Vagina (tissue), 2 donors: ENCODE measurements at regions not wholly inside any gene's neighbourhood (a gene's known extent, or its start where the extent isn't known, plus 50 kb on each side); places are given as distances from the start of the nearest gene placed in this dataset.

Experiments used
- DNase-seq, 2 donors: peaks; one replicate each; pipeline ENCODE4 v3.0.0-alpha.2; 2017; ENCODE audit errors: extremely low spot score in 2 of 2
- H3K27ac ChIP-seq: fragments of 200-600 bp; sonication (generic); one replicate; pipeline ENCODE4 v1.5.1; 2019
- H3K27me3 ChIP-seq: fragments of 200-600 bp; sonication (generic); one replicate; pipeline ENCODE4 v1.5.1; 2019
- H3K36me3 ChIP-seq, 2 donors: fragments of 200-600 bp; sonication (generic); one replicate each; pipeline ENCODE4 v1.5.1; 2017 to 2019
- H3K4me1 ChIP-seq: fragments of 200-600 bp; sonication (generic); one replicate; pipeline ENCODE4 v1.5.1; 2019
- H3K4me3 ChIP-seq, 2 donors: fragments of 200-600 bp; sonication (generic); 1 replicate in 1 of 2; 2 replicates in 1 of 2; pipeline ENCODE4 v1.5.1; 2016 to 2019
- H3K9me3 ChIP-seq: fragments of 200-600 bp; sonication (generic); one replicate; pipeline ENCODE4 v1.5.1; 2019
- POLR2A ChIP-seq, 2 donors: fragments of 450-650 bp; IDR thresholded peaks; one replicate each; pipeline ENCODE4 v1.6.1; 2017; ENCODE audit warnings: antibody characterized with exemption in 2 of 2, mild to moderate bottlenecking in 2 of 2, moderate library complexity in 2 of 2
- POLR2AphosphoS5 ChIP-seq, 2 donors: sonication (generic); formaldehyde crosslinking; IDR thresholded peaks; one replicate each; pipeline ENCODE4 v1.9.0; 2017; ENCODE audit warnings: antibody characterized with exemption in 2 of 2, mild to moderate bottlenecking in 2 of 2, low read depth in 1 of 2; ENCODE audit not compliant: insufficient read depth in 1 of 2
- intact Hi-C: fragments of 100-400 bp; cut with DNase I; formaldehyde crosslinking; loops from one replicate; pipeline ENCODE4 v1.15.1; 2023
- TF ChIP-seq, protein P1 (sequence below), 3 experiments: fragments of 450-650 bp in 2 of 3; fragments of 200-600 bp in 1 of 3; sonication (generic) in 1 of 3; IDR thresholded peaks; one replicate each; pipeline ENCODE4 v1.5.1; 2017 to 2019; ENCODE audit warnings: antibody characterized with exemption in 3 of 3, mild to moderate bottlenecking in 2 of 3, moderate library complexity in 2 of 3

DNA sequence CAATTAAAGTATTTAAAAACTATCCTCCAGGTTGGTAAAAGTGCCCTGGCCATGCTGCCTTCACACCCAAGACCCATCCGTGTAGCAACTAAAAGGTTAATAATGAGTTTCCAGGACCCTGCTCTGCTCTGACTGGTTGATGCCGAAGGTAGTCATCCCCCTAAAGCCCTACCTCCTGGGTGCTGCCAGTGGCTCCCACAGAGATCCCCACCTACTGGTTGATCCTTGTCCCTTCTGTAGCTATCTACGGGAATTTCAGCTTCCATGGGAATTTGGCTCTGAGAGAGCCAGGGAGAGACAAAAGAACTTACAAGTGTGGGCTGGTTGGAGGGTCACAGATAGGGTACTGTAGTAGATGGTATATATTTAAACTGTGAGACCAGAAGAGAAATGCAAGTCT is 110.6 kb upstream of the NANOGP8 start:
- TF ChIP-seq, protein P1, sequence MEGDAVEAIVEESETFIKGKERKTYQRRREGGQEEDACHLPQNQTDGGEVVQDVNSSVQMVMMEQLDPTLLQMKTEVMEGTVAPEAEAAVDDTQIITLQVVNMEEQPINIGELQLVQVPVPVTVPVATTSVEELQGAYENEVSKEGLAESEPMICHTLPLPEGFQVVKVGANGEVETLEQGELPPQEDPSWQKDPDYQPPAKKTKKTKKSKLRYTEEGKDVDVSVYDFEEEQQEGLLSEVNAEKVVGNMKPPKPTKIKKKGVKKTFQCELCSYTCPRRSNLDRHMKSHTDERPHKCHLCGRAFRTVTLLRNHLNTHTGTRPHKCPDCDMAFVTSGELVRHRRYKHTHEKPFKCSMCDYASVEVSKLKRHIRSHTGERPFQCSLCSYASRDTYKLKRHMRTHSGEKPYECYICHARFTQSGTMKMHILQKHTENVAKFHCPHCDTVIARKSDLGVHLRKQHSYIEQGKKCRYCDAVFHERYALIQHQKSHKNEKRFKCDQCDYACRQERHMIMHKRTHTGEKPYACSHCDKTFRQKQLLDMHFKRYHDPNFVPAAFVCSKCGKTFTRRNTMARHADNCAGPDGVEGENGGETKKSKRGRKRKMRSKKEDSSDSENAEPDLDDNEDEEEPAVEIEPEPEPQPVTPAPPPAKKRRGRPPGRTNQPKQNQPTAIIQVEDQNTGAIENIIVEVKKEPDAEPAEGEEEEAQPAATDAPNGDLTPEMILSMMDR (IDR thresholded peaks at IDR 0.05): no peak
- no peak for TF ChIP-seq POLR2AphosphoS5 (IDR thresholded peaks at IDR 0.05; ENCODE audit: insufficient read depth in 1 of 2, low read depth in 1 of 2)
- Histone ChIP-seq H3K4me3 (no peak overlapping the region), H3K9me3 (no peaks in the 10 kb centered on the region), H3K4me1 (no peaks in the 10 kb centered on the region), H3K36me3 (no peaks in the 10 kb centered on the region), H3K27ac (no peak overlapping the region), H3K27me3 (no peaks in the 10 kb centered on the region)
- intact Hi-C loops: no loop called here
- no peak for DNase-seq

DNA sequence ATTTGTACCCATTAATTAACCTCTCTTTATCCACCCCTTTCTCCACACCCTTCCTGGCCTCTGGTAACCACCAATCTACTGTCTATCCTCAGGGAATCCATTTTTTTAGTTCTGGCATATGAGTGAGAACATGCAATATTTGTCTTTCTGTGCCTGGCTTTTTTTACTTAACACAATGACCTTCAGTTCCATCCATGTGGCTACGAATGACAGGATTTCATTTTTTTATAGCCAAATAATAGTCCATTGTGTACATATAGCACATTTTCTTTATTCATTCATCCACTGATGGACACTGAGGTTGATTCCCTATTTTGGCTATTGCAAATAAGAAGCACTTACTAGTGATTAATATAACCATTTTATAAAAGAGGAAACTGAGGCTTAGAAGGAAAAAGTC is 109.9 kb upstream of the NANOGP8 start:
- Histone ChIP-seq H3K27me3 (no peaks in the 10 kb centered on the region), H3K4me3 (no peak overlapping the region), H3K27ac (no peak overlapping the region), H3K9me3 (no peaks in the 10 kb centered on the region), H3K36me3 (no peaks in the 10 kb centered on the region), H3K4me1 (no peaks in the 10 kb centered on the region)
- TF ChIP-seq, protein P1 (IDR thresholded peaks at IDR 0.05): no peak
- no peak for DNase-seq
- intact Hi-C loops: no loop called here

DNA sequence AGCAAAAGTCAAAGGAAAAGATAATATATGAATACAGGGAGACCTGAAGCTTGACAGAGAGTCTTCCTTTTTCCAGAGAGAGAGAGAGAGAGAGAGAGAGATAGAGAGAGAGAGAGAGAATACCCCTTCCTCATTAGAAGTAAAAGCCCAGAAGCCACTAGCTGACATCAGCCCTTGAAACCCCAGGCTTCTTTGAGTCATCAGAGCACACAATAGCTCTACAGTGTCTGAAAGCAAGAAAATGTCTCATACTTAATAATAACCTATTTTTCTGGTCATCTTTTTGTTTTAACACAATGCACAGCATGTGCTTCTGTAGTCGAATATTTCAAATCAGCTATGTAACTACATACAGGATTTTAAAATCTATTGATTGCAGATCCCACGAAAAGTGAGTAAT is 109.2 kb upstream of the NANOGP8 start:
- Histone ChIP-seq H3K4me1 (no peaks in the 10 kb centered on the region), H3K27ac (no peak overlapping the region), H3K27me3 (no peaks in the 10 kb centered on the region), H3K36me3 (no peaks in the 10 kb centered on the region), H3K4me3 (no peak overlapping the region), H3K9me3 (no peaks in the 10 kb centered on the region)
- TF ChIP-seq POLR2A (IDR thresholded peaks at IDR 0.05): no peak
- TF ChIP-seq, protein P1 (IDR thresholded peaks at IDR 0.05): no peak
- TF ChIP-seq POLR2AphosphoS5 (IDR thresholded peaks at IDR 0.05; ENCODE audit: insufficient read depth in 1 of 2, low read depth in 1 of 2): no peak
- DNase-seq: no peak
- intact Hi-C loops: no loop called here

DNA sequence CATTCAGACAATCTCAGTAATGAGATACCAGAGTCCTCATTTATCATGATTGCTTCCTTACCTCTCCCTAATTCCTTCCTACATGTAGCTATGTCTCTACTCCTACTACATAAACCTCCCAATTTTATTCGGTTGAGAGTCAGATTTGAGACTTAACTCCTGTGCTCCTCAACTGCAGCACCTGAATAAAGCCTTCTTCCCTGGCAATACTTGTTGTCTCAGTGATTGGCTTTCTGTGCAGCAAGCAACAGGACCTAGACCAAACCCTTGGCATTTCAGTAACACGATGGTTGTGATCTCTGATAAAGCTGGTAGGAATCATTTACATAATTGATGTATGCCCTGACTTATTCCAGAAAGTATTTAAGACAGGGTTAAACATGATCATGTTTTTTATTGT is 106.7 kb upstream of the NANOGP8 start:
- intact Hi-C loops: no loop called here
- H3K27me3 ChIP-seq: no peaks in the 10 kb centered on the region

DNA sequence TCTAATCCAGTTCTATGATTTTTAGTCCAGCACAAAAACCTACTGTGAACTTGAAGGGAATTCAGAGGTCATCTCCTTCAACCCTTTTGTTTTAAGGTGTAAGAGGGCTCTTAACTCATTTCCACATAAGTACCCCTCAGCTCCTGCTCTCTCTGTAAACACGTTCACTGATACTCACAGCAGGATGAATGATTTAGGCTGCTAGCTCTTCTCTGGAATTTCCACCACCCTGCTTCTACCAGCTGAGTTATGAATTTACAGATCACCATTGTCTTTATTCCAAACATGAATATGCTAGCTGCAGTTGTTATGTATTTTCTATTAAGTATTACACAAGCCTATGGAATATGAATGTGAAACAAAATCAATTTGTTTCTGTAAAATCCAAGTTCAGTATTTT is 101.3 kb upstream of the NANOGP8 start:
- intact Hi-C loops: no loop called here
- Histone ChIP-seq H3K4me1 (no peaks in the 10 kb centered on the region), H3K4me3 (no peak overlapping the region), H3K27me3 (no peaks in the 10 kb centered on the region), H3K9me3 (no peaks in the 10 kb centered on the region), H3K36me3 (no peaks in the 10 kb centered on the region), H3K27ac (no peak overlapping the region)
- DNase-seq: no peak
- TF ChIP-seq POLR2AphosphoS5 (IDR thresholded peaks at IDR 0.05; ENCODE audit: insufficient read depth in 1 of 2, low read depth in 1 of 2) (no peak), POLR2A (IDR thresholded peaks at IDR 0.05) (no peak)
- TF ChIP-seq, protein P1 (IDR thresholded peaks at IDR 0.05): no peak

More for the DNA sequence above, 106.7 kb upstream of the NANOGP8 start:
- H3K4me3 ChIP-seq: no peak overlapping the region
- no peak for DNase-seq
- no peaks in the 10 kb centered on the region for H3K36me3 ChIP-seq
- no peaks in the 10 kb centered on the region for H3K9me3 ChIP-seq
- H3K27ac ChIP-seq: no peak overlapping the region
- H3K4me1 ChIP-seq: no peaks in the 10 kb centered on the region
- TF ChIP-seq POLR2AphosphoS5 (IDR thresholded peaks at IDR 0.05; ENCODE audit: insufficient read depth in 1 of 2, low read depth in 1 of 2) (no peak), POLR2A (IDR thresholded peaks at IDR 0.05) (no peak)
- TF ChIP-seq, protein P1 (IDR thresholded peaks at IDR 0.05): no peak
